ENCODE measurements at regions not wholly inside any gene's neighbourhood (a gene's known extent, or its start where the extent isn't known, plus 50 kb on each side); places are given as distances from the start of the nearest gene placed in this dataset.

GRCh38 chr2:234419726-234420125 is 77.2 kb downstream of the ARL4C start:
- H3K4me1 Mint-ChIP-seq, result peaks cover 52% of the 10 kb centered on the region

GRCh38 chr2:234415706-234416105 is 81.2 kb downstream of the ARL4C start:
- no peak overlapping the region for H3K27ac Mint-ChIP-seq
- no peak for DNase-seq
- H3K27me3 Mint-ChIP-seq, result no peaks in the 10 kb centered on the region
- peaks cover 9% of the 10 kb centered on the region for H3K9me3 Mint-ChIP-seq
- peaks cover 25% of the 10 kb centered on the region for H3K4me1 Mint-ChIP-seq
- H3K4me3 Mint-ChIP-seq, result no peak overlapping the region
- peaks cover 8% of the 10 kb centered on the region for H3K36me3 Mint-ChIP-seq

More at GRCh38 chr2:234419726-234420125, 77.2 kb downstream of the ARL4C start:
- Mint-ChIP-seq H3K27me3 (no peaks in the 10 kb centered on the region), H3K27ac (no peak overlapping the region), H3K9me3 (peaks cover 8% of the 10 kb centered on the region), H3K36me3 (peaks cover 9% of the 10 kb centered on the region), H3K4me3 (no peak overlapping the region)
- DNase-seq, result no peak

- no peak overlapping the region for H3K27ac Mint-ChIP-seq
- peaks cover 26% of the 10 kb centered on the region for H3K4me1 Mint-ChIP-seq
- H3K27me3 Mint-ChIP-seq, result no peaks in the 10 kb centered on the region
- no peak for DNase-seq
- peaks cover 10% of the 10 kb centered on the region for H3K36me3 Mint-ChIP-seq
- no peak overlapping the region for H3K4me3 Mint-ChIP-seq
- peaks cover 9% of the 10 kb centered on the region for H3K9me3 Mint-ChIP-seq
Observed at GRCh38 chr2:234414596-234414995, 82.3 kb downstream of the ARL4C start.

GRCh38 chr2:234412726-234413125 is 84.2 kb downstream of the ARL4C start:
- Mint-ChIP-seq H3K9me3 (peaks cover 1% of the 10 kb centered on the region), H3K4me3 (no peak overlapping the region), H3K4me1 (peaks cover 25% of the 10 kb centered on the region), H3K36me3 (peaks cover 3% of the 10 kb centered on the region), H3K27ac (no peak overlapping the region), H3K27me3 (no peaks in the 10 kb centered on the region)
- no peak for DNase-seq

GRCh38 chr2:234411793-234412192 is 85.1 kb downstream of the ARL4C start:
- Mint-ChIP-seq H3K27ac (no peak overlapping the region), H3K4me3 (no peak overlapping the region), H3K36me3 (peaks cover 2% of the 10 kb centered on the region), H3K27me3 (no peaks in the 10 kb centered on the region), H3K4me1 (peaks cover 24% of the 10 kb centered on the region), H3K9me3 (peaks cover 1% of the 10 kb centered on the region)
- DNase-seq, result no peak

- peaks cover 2% of the 10 kb centered on the region for H3K36me3 Mint-ChIP-seq
- no peak overlapping the region for H3K4me3 Mint-ChIP-seq
- H3K27ac Mint-ChIP-seq, result no peak overlapping the region
- H3K9me3 Mint-ChIP-seq, result peaks cover 1% of the 10 kb centered on the region
- H3K4me1 Mint-ChIP-seq, result peaks cover 36% of the 10 kb centered on the region
- no peaks in the 10 kb centered on the region for H3K27me3 Mint-ChIP-seq
- DNase-seq, result no peak
Observed at GRCh38 chr2:234410526-234410925, 86.4 kb downstream of the ARL4C start.

- H3K27me3 Mint-ChIP-seq, result no peaks in the 10 kb centered on the region
- H3K36me3 Mint-ChIP-seq, result peaks cover 2% of the 10 kb centered on the region
- DNase-seq, result no peak
- H3K9me3 Mint-ChIP-seq, result peaks cover 1% of the 10 kb centered on the region
- H3K4me3 Mint-ChIP-seq, result no peak overlapping the region
- no peak overlapping the region for H3K27ac Mint-ChIP-seq
- peaks cover 43% of the 10 kb centered on the region for H3K4me1 Mint-ChIP-seq
Observed at GRCh38 chr2:234409590-234409989, 87.3 kb downstream of the ARL4C start.

- Mint-ChIP-seq H3K4me3 (no peak overlapping the region), H3K4me1 (peaks cover 54% of the 10 kb centered on the region)
- DNase-seq, result no peak
Observed at GRCh38 chr2:234406085-234406484, 90.8 kb downstream of the ARL4C start.

GRCh38 chr2:234405462-234405861 is 91.4 kb downstream of the ARL4C start:
- H3K9me3 Mint-ChIP-seq, result peaks cover 4% of the 10 kb centered on the region
- H3K4me3 Mint-ChIP-seq, result no peak overlapping the region
- H3K27me3 Mint-ChIP-seq, result no peaks in the 10 kb centered on the region
- no peak for DNase-seq
- no peak overlapping the region for H3K27ac Mint-ChIP-seq
- H3K36me3 Mint-ChIP-seq, result peaks cover 8% of the 10 kb centered on the region
- peaks cover 54% of the 10 kb centered on the region for H3K4me1 Mint-ChIP-seq

More at GRCh38 chr2:234406085-234406484, 90.8 kb downstream of the ARL4C start:
- no peaks in the 10 kb centered on the region for H3K27me3 Mint-ChIP-seq
- no peak overlapping the region for H3K27ac Mint-ChIP-seq
- peaks cover 2% of the 10 kb centered on the region for H3K36me3 Mint-ChIP-seq
- H3K9me3 Mint-ChIP-seq, result no peaks in the 10 kb centered on the region

GRCh38 chr2:234404957-234405356 is 91.9 kb downstream of the ARL4C start:
- no peak for DNase-seq
- Mint-ChIP-seq H3K27me3 (no peaks in the 10 kb centered on the region), H3K36me3 (peaks cover 6% of the 10 kb centered on the region), H3K4me3 (no peak overlapping the region), H3K9me3 (peaks cover 4% of the 10 kb centered on the region), H3K4me1 (peaks cover 52% of the 10 kb centered on the region), H3K27ac (no peak overlapping the region)

GRCh38 chr2:234403751-234404150 is 93.1 kb downstream of the ARL4C start:
- Mint-ChIP-seq H3K27me3 (no peaks in the 10 kb centered on the region), H3K9me3 (peaks cover 4% of the 10 kb centered on the region), H3K4me1 (peaks cover 58% of the 10 kb centered on the region), H3K4me3 (no peak overlapping the region), H3K27ac (no peak overlapping the region), H3K36me3 (peaks cover 8% of the 10 kb centered on the region)
- no peak for DNase-seq

- H3K27ac Mint-ChIP-seq, result no peak overlapping the region
- H3K27me3 Mint-ChIP-seq, result no peaks in the 10 kb centered on the region
- peaks cover 4% of the 10 kb centered on the region for H3K9me3 Mint-ChIP-seq
- H3K4me1 Mint-ChIP-seq, result peaks cover 62% of the 10 kb centered on the region
- DNase-seq, result no peak
- peaks cover 8% of the 10 kb centered on the region for H3K36me3 Mint-ChIP-seq
- no peak overlapping the region for H3K4me3 Mint-ChIP-seq
Observed at GRCh38 chr2:234403074-234403473, 93.8 kb downstream of the ARL4C start.

GRCh38 chr2:234401426-234401825 is 95.5 kb downstream of the ARL4C start:
- no peak overlapping the region for H3K4me3 Mint-ChIP-seq
- peak overlapping the region; percentile 96 for H3K27ac Mint-ChIP-seq
- H3K27me3 Mint-ChIP-seq, result no peaks in the 10 kb centered on the region
- DNase-seq, result peak; percentile 22
- peaks cover 4% of the 10 kb centered on the region for H3K9me3 Mint-ChIP-seq
- peaks cover 65% of the 10 kb centered on the region for H3K4me1 Mint-ChIP-seq
- H3K36me3 Mint-ChIP-seq, result peaks cover 8% of the 10 kb centered on the region

- H3K36me3 Mint-ChIP-seq, result peaks cover 8% of the 10 kb centered on the region
- peaks cover 55% of the 10 kb centered on the region for H3K4me1 Mint-ChIP-seq
- H3K4me3 Mint-ChIP-seq, result no peak overlapping the region
- H3K27ac Mint-ChIP-seq, result peak overlapping the region; percentile 68
- H3K27me3 Mint-ChIP-seq, result no peaks in the 10 kb centered on the region
- peaks cover 4% of the 10 kb centered on the region for H3K9me3 Mint-ChIP-seq
- peak; percentile 22 for DNase-seq
Observed at GRCh38 chr2:234399451-234400246, 97.2 kb downstream of the ARL4C start.

- Mint-ChIP-seq H3K4me1 (peaks cover 66% of the 10 kb centered on the region), H3K9me3 (peaks cover 4% of the 10 kb centered on the region), H3K4me3 (no peak overlapping the region), H3K27ac (no peak overlapping the region), H3K27me3 (no peaks in the 10 kb centered on the region), H3K36me3 (peaks cover 8% of the 10 kb centered on the region)
- no peak for DNase-seq
Observed at GRCh38 chr2:234398531-234398930, 98.3 kb downstream of the ARL4C start.

GRCh38 chr2:234395891-234396420 is 100.9 kb downstream of the ARL4C start:
- Mint-ChIP-seq H3K4me1 (peaks cover 69% of the 10 kb centered on the region), H3K27ac (no peak overlapping the region), H3K27me3 (no peaks in the 10 kb centered on the region), H3K36me3 (peaks cover 10% of the 10 kb centered on the region), H3K4me3 (no peak overlapping the region), H3K9me3 (peaks cover 5% of the 10 kb centered on the region)
- DNase-seq, result no peak

All from activated naive CD8-positive, alpha-beta T cell treated with anti-CD3 and anti-CD28 coated beads for 36 hours (primary cell).